ENCODE measurements at regions not wholly inside any gene's neighbourhood (a gene's known extent, or its start where the extent isn't known, plus 50 kb on each side); places are given as distances from the start of the nearest gene placed in this dataset.
"Not testable (repeated sequence)": the region's sequence is repeated elsewhere in the genome, so short reads cannot be mapped to it uniquely, and the experiment has no call there.

- no peak for DNase-seq
These were observed 259.4 kb upstream of the STXBP5 start for GRCh38 chr6:146944809-146945208.

GRCh38 chr6:146946559-146946958, 257.7 kb upstream of the STXBP5 start:
- no peak for DNase-seq

DNA sequence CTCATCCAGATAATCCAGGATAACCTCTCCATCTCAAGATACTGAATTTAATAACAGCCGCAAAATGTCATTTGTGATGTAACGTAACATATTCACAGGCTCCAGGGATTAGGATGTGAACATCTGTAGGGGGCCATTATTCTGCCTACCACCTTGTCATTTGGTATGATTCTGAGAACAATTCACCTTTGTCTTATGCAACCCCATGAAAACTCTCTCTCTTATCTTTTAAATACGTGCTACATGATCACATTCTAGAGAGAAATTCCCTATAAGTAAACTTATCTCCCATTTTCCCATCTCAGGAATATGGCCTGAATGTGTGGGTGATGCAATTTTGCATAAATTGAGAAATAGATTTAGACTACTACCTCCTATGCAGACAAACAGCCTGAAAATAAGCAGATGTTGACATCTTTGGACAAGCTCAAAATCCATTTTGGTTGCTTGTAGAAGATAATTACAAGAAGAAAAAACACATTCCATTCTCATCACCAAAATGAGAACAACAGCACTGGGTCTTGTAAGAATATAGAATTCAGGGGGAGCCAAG, 255.4 kb upstream of the STXBP5 start:
- no peak for DNase-seq

DNA sequence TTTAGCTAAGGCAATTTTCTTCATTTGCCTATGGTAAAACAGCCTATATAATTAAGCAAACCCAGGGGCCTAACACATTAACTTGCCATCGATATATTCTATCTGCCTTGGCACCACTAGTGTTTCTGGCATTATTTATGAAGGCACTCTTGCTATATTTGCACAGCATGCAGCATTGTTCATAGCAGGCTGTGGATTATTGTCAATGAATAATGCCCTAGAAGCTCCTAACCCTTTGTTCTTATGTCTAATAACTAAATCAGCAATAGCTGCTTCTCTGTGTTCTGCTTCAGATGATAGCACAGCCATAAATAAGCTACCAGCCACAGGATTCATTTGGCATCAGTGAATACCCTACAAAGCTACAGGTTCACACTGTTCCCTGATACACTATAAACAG, 254.8 kb upstream of the STXBP5 start:
- no peak for DNase-seq

DNA sequence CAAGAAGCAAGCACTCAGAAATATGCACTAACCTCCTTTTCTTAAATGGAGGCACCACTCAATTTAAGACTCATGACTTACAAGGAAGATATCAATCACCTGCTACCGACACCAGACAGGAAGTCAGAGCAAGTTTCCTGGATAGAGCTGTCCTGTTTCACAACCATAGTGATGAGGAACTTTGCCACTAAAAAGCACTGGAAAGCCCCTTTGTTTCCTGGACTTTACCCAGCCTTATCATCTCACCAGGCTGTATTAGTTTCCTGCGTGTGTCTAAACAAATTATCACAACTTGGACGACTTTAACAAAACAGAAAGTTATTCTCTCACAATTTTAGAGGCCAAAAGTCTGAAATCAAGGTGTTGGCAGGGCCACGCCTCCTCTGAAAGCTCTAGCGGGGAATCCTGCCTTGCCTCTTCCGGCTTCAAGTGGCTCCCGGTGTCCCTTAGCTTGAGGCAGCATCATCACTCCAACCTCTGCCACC, 253.8 kb upstream of the STXBP5 start:
- no peak for DNase-seq

- DNase-seq, result no peak
These were observed 248.6 kb upstream of the STXBP5 start for GRCh38 chr6:146955570-146955969.

GRCh38 chr6:146957181-146958093, 246.8 kb upstream of the STXBP5 start:
- DNase-seq, result no peak

- DNase-seq, result no peak
These were observed 242.4 kb upstream of the STXBP5 start for GRCh38 chr6:146961831-146962230.

DNA sequence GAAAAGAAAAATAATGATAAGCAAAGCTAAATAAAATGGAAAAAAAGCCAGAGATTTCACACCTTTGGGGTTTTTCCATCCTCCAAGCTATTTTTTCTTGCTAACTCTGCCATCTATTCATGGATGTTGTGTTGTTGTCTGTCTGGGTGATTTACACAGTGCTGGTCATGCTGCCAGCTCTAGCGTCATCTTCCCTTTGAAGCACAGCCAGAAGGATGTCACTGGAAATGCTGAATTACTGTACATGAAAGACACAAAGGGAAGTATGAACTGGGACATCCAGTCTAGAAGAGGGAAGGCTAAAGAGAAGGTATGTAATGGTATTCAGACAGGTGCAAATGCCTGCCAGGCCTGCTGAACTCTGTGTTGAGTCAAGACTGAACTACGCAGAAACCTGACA, 241.9 kb upstream of the STXBP5 start:
- no peak for DNase-seq

DNA sequence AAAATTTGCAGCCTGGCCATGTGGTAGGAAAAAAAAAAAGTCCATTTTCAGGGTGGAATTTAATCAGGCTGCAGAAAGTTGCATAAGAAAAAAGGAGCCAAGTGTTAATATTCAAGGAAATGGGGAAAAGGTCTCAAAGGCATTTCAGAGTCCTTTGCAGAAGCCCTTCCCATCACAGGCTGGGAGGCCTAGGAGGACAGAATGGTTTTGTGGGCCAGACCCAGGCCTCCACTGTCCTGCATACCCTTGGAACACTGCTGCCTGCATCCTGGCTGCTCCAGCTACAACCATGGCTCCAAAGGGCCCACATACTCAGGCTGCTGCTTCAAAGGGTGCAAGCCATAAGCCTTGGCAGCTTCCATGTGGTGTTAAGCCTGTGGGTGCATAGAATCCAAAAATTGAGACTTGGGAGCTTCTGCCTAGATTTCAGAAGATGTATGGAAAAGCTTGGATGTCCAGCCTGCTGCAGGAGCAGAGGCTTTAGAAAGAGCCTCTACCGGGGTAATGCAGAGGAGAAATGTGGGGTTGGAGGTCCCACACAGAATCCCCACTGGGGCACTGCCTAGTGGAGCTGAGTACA, 239.0 kb upstream of the STXBP5 start:
- DNase-seq, result no peak

- peak; percentile 20 for DNase-seq
These were observed 236.0 kb upstream of the STXBP5 start for GRCh38 chr6:146968041-146968760.

DNA sequence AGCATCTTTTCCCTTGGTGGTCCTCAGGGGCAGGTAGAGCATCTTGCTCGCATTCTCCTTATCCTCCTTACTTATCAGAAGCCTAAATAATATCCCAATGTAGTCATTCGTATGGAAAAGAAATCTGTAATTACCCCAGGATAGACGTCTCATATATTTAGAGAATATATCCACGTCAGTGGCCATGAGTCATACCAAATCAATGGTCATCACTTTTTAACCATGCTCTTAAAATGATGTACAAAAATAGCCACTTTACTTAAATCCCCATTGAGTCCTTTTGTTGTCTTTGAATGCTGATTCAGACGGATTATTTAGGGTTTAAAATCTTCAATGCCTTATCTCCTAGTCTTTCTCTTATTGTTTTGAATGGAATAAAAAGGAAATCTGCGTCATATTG, 231.7 kb upstream of the STXBP5 start:
- DNase-seq, result no peak

GRCh38 chr6:146974351-146974750, 229.9 kb upstream of the STXBP5 start:
- DNase-seq, result no peak

DNA sequence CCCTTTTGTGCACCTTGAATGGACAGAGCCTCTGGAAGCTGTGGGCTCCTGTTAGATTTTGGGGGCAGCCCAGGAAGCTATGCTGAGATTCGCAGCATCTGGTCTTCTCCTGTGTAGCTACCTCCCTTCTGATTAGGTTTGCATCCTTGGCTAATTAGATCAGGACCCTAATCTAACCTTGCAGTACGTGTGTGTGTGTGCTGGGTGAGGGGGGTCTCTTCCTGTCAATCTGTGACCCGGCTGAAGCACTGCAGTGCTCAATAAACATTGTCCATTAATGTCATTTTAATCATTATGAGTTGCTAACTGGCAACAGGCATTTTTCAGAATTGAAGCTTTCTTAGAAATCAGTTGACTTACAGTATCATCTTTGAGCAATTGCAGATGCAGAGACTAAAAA, 229.1 kb upstream of the STXBP5 start:
- no peak for DNase-seq

DNA sequence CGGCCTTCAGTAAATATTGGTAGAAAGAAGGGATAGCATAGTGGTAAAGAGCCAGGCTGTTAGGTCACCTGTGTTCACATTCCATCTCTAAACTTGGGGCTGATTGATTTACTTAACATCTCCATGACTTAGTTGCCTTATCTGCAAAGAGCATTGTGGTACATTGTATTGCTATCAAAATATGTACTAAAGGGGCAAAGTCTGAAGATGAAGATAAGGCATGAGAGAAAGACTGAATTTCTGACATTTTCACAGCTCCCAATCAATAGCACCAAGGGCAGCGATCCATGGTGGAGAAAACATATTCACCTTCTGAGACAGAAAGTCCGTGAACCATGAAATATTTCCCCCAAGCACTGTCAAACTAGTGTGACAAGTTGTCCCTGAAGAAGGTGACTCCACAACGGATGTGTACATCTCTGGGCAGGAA, 223.3 kb upstream of the STXBP5 start:
- DNase-seq, result no peak

GRCh38 chr6:146981981-146982380, 222.2 kb upstream of the STXBP5 start:
- DNase-seq, result no peak

DNA sequence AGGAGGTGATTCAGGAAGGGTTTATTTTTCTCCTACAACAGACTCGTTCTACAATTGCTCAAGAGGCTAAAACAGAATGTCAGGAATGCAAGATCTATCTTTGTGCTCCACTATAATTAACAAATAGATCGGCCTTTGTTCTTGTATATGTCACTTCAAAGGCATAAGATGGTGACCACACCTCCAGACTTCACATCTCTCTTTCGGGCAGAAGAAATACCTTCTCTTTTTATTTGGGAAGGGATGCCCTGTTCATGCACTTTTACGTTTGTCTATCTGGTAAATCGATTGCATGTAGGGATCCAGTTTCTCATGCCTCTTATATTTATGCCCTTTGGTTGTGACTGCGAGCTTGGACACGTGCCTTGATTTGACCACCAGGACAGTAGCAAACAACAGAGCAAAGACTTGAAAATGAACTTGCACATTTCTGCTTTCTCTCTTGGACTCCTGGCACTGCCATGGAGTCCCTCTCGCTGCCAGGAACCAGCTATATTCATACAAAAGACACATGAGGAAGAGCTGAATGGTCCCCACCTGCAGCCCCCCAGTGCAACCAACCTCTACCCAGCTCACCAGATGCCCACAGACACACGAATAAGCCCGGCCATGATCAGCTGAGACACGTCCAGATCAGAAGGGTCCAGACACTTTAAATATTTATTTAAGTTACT, 219.8 kb upstream of the STXBP5 start:
- DNase-seq, result no peak

GRCh38 chr6:146985111-146985510, 219.1 kb upstream of the STXBP5 start:
- peak; percentile 30 for DNase-seq

DNA sequence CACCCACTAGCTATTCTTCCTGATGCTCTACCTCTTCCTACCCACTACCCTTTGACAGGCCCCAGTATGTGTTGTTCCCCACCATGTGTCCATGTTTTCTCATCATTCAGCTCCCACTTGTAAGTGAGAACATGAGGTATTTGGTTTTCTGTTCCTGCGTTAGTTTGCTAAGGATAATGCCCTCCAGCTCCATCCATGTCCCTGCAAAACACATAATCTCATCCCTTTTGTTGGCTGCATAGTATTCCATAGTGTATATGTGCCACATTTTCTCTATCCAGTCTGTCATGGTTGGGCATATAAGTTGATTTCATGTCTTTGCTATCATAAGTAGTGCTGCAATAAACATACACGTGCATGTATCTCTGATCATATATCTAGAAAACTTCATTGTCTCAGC, 218.3 kb upstream of the STXBP5 start:
- no peak for DNase-seq

GRCh38 chr6:146987938-146988337, 216.3 kb upstream of the STXBP5 start:
- DNase-seq, result not testable (repeated sequence)

DNA sequence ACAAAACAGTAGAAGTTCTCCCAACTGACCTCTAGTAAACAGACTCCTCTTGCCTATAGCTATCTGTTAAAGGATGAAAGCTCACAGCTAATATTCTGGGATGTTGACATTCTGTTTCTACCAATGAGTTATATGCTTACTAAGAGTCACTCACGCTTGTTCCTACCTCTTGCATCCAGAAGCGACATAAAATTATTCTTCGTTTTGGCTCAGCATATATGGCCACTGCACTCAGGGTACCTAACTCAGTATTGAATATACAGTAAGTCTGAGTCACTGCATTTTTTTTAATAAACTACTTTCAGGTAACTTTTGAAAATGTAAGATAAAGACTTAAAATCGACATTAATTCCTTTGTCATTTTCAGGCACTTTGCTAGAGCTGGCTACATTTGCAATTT, 214.4 kb upstream of the STXBP5 start:
- no peak for DNase-seq

GRCh38 chr6:146990284-146990683, 213.9 kb upstream of the STXBP5 start:
- no peak for DNase-seq
